Transverse colon (tissue), 3 donors: ENCODE measurements at regions not wholly inside any gene's neighbourhood (a gene's known extent, or its start where the extent isn't known, plus 50 kb on each side); places are given as distances from the start of the nearest gene placed in this dataset.

Experiments used
- EP300 ChIP-seq: sonication (generic); formaldehyde crosslinking; IDR thresholded peaks from one replicate; pipeline ENCODE4 v1.6.1; 2017; ENCODE audit warnings: antibody characterized with exemption, low read depth
- POLR2A ChIP-seq: fragments of 450-650 bp; IDR thresholded peaks from one replicate; pipeline ENCODE4 v1.6.1; 2016; ENCODE audit warnings: antibody characterized with exemption, mild to moderate bottlenecking, moderate library complexity
- TF ChIP-seq, protein P1 (sequence below), 5 experiments: fragments of 200-600 bp in 3 of 5; fragments of 450-650 bp in 2 of 5; sonication (generic) in 3 of 5; IDR thresholded peaks; 1 replicate in 2 of 5; 2 replicates in 3 of 5; pipeline ENCODE4 v1.5.1; 2016 to 2017; ENCODE audit warnings: antibody characterized with exemption in 5 of 5, inconsistent platforms in 3 of 5, mild to moderate bottlenecking in 2 of 5, moderate library complexity in 1 of 5

DNA sequence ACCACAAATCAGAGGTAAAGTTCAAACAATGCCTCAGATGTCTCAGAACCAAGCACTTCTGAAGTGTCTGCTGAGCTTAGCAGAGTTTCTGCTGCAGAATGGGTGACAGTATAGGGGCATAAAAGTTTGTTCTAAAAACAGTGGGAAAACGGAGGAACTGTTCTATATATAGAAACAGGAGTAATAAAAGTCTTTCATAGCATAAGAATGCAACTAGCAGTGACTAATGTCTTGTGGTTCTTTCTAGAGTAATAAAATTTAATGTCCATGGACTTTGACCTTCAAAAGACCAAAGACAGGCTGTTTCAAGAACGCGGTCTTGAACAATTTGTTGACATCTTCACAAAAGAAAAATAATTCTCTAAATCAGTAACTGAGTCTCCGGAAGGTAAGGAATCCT, 107.5 kb upstream of the FAR2 start:
- TF ChIP-seq, protein P1, sequence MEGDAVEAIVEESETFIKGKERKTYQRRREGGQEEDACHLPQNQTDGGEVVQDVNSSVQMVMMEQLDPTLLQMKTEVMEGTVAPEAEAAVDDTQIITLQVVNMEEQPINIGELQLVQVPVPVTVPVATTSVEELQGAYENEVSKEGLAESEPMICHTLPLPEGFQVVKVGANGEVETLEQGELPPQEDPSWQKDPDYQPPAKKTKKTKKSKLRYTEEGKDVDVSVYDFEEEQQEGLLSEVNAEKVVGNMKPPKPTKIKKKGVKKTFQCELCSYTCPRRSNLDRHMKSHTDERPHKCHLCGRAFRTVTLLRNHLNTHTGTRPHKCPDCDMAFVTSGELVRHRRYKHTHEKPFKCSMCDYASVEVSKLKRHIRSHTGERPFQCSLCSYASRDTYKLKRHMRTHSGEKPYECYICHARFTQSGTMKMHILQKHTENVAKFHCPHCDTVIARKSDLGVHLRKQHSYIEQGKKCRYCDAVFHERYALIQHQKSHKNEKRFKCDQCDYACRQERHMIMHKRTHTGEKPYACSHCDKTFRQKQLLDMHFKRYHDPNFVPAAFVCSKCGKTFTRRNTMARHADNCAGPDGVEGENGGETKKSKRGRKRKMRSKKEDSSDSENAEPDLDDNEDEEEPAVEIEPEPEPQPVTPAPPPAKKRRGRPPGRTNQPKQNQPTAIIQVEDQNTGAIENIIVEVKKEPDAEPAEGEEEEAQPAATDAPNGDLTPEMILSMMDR (IDR thresholded peaks at IDR 0.05): no peak
- TF ChIP-seq EP300 (no peak), POLR2A (no peak)
